CD4-positive, alpha-beta T cell (primary cell): ENCODE measurements at regions not wholly inside any gene's neighbourhood (a gene's known extent, or its start where the extent isn't known, plus 50 kb on each side); places are given as distances from the start of the nearest gene placed in this dataset.

Experiments used
- ATAC-seq: fragments of 200-7000 bp; cut with Tn5 transposase; one replicate; pipeline ENCODE4 v1.10.0; 2022; ENCODE audit warnings: mild to moderate bottlenecking; ENCODE audit not compliant: poor library complexity
- CTCF ChIA-PET: fragments of 350-600 bp; sonication (Branson Sonifier 250); formaldehyde crosslinking; loops from one replicate; lab custom pipeline; 2021; ENCODE audit warnings: antibody characterized with exemption, inconsistent platforms; lab: Charles Lee
- POLR2A ChIA-PET: fragments of 350-600 bp; sonication (Branson Sonifier 250); formaldehyde crosslinking; loops from one replicate; lab custom pipeline; 2021; ENCODE audit warnings: antibody characterized with exemption, inconsistent platforms; lab: Charles Lee
- DNase-seq, 14 experiments: peaks; one replicate each; pipeline ENCODE4 v3.0.0-alpha.2; 2013 to 2020; ENCODE audit warnings: mixed read lengths in 2 of 14
- H3K27ac ChIP-seq, 2 donors: one replicate each; pipeline versions ENCODE4 v1.5.1 to v1.7.0; 2013; ENCODE audit warnings: low read length in 2 of 2, low read depth in 1 of 2, mild to moderate bottlenecking in 1 of 2
- H3K27me3 ChIP-seq, 2 experiments: 1 replicate in 1 of 2; 2 replicates in 1 of 2; pipeline versions ENCODE4 v1.6.1 to v1.7.0; 2013; ENCODE audit warnings: low read length in 2 of 2, control low read depth in 1 of 2, mild to moderate bottlenecking in 1 of 2, moderate library complexity in 1 of 2; ENCODE audit not compliant: insufficient read depth in 2 of 2, control insufficient read depth in 1 of 2
- H3K36me3 ChIP-seq: one replicate; pipeline ENCODE4 v1.6.1; 2013; ENCODE audit warnings: low read length, control low read depth; ENCODE audit not compliant: insufficient read depth
- H3K4me1 ChIP-seq: one replicate; pipeline ENCODE4 v1.6.1; 2013; ENCODE audit warnings: low read length, control low read depth; ENCODE audit not compliant: insufficient read depth
- H3K4me3 ChIP-seq: one replicate; pipeline ENCODE4 v1.5.1; 2013; ENCODE audit warnings: mild to moderate bottlenecking, low read length, moderate library complexity
- H3K9me3 ChIP-seq, 2 experiments: 1 replicate in 1 of 2; 2 replicates in 1 of 2; pipeline versions ENCODE4 v1.6.1 to v1.7.0; 2013; ENCODE audit warnings: low read length in 2 of 2, mild to moderate bottlenecking in 2 of 2, control low read depth in 1 of 2, moderate library complexity in 1 of 2; ENCODE audit not compliant: control insufficient read depth in 1 of 2, insufficient read depth in 1 of 2
- H3K27ac Mint-ChIP-seq: one replicate; pipeline ENCODE4 v1.8.0; 2020; ENCODE audit warnings: mixed read lengths
- H3K27me3 Mint-ChIP-seq: one replicate; pipeline ENCODE4 v1.8.0; 2021; ENCODE audit warnings: mixed read lengths
- H3K36me3 Mint-ChIP-seq: one replicate; pipeline ENCODE4 v1.8.0; 2021; ENCODE audit warnings: low read depth, mixed read lengths
- H3K4me1 Mint-ChIP-seq: one replicate; pipeline ENCODE4 v1.8.0; 2021; ENCODE audit warnings: low read depth, mixed read lengths
- H3K4me3 Mint-ChIP-seq: one replicate; pipeline ENCODE4 v1.8.0; 2020; ENCODE audit warnings: mild to moderate bottlenecking, mixed read lengths
- H3K9me3 Mint-ChIP-seq: one replicate; pipeline ENCODE4 v1.8.0; 2020; ENCODE audit warnings: mixed read lengths
- CTCF ChIP-seq: fragments of 200-600 bp; IDR thresholded peaks from one replicate; pipeline ENCODE4 v1.8.0; 2022; ENCODE audit warnings: antibody characterized with exemption, mild to moderate bottlenecking
- intact Hi-C, 2 experiments: fragments of 100-400 bp; cut with DNase I in 1 of 2; cut with micrococcal nuclease in 1 of 2; formaldehyde crosslinking; loops; one replicate each; pipeline versions ENCODE4 v1.15.1 to v1.9.0; 2023 to 2025; cut with DNase I, micrococcal nuclease

DNA sequence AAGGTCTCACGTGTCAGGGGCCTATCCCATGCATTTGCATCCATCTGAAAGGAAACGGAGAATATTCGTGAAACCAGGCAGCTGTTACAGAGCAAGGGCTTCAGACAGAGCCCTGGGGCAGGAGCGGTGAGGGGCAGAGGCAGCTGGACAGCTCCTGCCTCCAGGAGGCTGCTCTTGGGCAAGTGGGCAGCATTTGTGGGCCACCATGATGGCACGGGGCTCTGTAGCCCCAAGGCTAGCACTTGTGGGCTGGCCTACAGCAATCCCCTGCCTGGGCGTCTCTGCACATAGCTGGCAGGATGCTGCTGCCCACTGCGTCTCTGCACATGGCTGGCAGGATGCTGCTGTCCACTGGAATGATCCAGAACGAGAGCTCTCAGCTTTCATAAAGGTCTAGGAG is 52.8 kb upstream of the PTMA start:
- Mint-ChIP-seq H3K36me3 (no peaks in the 10 kb centered on the region), H3K27me3 (no peaks in the 10 kb centered on the region), H3K4me1 (no peaks in the 10 kb centered on the region), H3K27ac (no peak overlapping the region), H3K9me3 (no peaks in the 10 kb centered on the region), H3K4me3 (no peak overlapping the region)
- ATAC-seq = no peak
- H3K27ac ChIP-seq = no peak overlapping the region
- CTCF ChIA-PET = no interaction called here
- TF ChIP-seq CTCF = no peak
- no peaks in the 10 kb centered on the region for H3K4me1 ChIP-seq
- DNase-seq = no peak
- no peaks in the 10 kb centered on the region for H3K36me3 ChIP-seq
- no peaks in the 10 kb centered on the region for H3K27me3 ChIP-seq
- no peak overlapping the region for H3K4me3 ChIP-seq
- intact Hi-C loops = no loop called here
- POLR2A ChIA-PET = interaction anchor here (1.7 kb wide), 1 partner anchor 53 kb away, joined by 7 read pairs; the partner anchor contains the start of gene PTMA
- H3K9me3 ChIP-seq = no peaks in the 10 kb centered on the region

- Mint-ChIP-seq H3K36me3 (no peaks in the 10 kb centered on the region), H3K9me3 (no peaks in the 10 kb centered on the region), H3K27ac (no peak overlapping the region), H3K27me3 (no peaks in the 10 kb centered on the region), H3K4me3 (no peak overlapping the region), H3K4me1 (no peaks in the 10 kb centered on the region)
- H3K27ac ChIP-seq = no peak overlapping the region
- CTCF ChIA-PET = no interaction called here
- intact Hi-C loops = no loop called here
- peaks cover 1% of the 10 kb centered on the region for H3K4me1 ChIP-seq
- TF ChIP-seq CTCF = no peak
- no peaks in the 10 kb centered on the region for H3K27me3 ChIP-seq
- ATAC-seq = no peak
- no peak for DNase-seq
- no peak overlapping the region for H3K4me3 ChIP-seq
- POLR2A ChIA-PET = no interaction called here
- H3K36me3 ChIP-seq = no peaks in the 10 kb centered on the region
- no peaks in the 10 kb centered on the region for H3K9me3 ChIP-seq
Observed at GRCh38 chr2:231655894-231656293, 52.4 kb upstream of the PTMA start.
